Hematopoietic multipotent progenitor cell treated with erythropoietin and hydrocortisone succinate and interleukin-3 and kit ligand, for 6 days (in vitro differentiated cells): ENCODE measurements at regions not wholly inside any gene's neighbourhood (a gene's known extent, or its start where the extent isn't known, plus 50 kb on each side); places are given as distances from the start of the nearest gene placed in this dataset.
"Not testable (repeated sequence)": the region's sequence is repeated elsewhere in the genome, so short reads cannot be mapped to it uniquely, and the experiment has no call there.

Source experiments
- DNase-seq: peaks from one replicate; pipeline ENCODE4 v3.0.0-alpha.2; 2015

DNA sequence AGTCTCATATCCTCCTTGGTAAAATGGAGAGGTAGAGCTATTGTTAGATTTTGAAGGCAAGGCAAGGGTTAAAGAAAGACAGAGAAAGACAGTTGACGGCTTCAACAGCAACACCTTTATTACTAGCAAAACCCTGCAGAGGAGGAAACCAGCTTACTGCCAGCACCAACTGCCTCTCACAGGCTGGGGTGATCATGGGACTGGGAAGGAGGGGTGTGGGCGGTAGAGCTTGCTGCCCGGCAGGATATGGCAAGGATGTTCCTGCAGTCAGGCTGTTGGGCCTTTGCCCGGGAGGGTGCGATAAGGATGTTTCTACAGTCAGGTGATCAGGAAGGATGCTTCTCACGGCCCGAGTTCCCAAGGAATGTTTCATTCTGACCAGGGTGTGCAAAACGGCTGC, 310.0 kb downstream of the FOXD4L4 start:
- DNase-seq: not testable (repeated sequence)

DNA sequence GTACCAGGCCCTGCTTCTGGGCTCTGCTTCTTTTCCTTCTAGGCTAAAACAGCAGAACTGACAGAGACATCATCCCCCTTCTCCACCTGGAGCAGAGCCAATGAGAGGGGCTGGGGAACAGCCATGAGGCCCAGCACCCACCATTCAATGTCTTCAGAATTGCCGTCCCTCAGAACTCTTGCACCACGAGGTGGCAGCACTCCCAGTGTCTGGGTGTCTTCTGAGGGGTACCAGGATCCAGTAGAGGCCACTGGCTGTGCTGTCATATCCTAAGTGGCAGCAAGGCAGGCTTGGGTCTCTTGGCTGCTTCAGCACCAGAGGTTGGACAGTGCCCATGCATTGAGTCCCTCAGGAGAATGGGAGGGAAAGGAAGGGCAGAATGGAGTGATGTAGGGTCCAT, 312.8 kb downstream of the FOXD4L4 start:
- not testable (repeated sequence) for DNase-seq

DNA sequence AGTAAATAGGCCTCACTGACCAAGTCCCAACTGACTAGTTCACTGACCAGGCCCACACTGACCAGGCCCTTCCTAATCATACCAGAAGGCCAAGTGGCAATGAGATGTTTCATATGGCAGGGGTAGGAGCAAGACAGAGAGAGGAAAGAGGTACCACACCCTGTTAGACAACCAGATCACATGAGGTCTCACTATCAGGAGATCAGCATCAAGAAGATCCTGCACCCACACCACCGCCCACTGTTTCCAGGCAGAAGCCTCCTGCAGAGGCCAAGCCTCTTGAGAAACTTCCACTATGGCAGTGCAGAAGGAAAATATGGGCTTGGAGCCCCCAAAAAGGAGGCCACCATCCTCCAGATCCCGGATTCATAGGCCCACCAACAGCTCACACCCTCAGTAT, 317.8 kb downstream of the FOXD4L4 start:
- not testable (repeated sequence) for DNase-seq

DNA sequence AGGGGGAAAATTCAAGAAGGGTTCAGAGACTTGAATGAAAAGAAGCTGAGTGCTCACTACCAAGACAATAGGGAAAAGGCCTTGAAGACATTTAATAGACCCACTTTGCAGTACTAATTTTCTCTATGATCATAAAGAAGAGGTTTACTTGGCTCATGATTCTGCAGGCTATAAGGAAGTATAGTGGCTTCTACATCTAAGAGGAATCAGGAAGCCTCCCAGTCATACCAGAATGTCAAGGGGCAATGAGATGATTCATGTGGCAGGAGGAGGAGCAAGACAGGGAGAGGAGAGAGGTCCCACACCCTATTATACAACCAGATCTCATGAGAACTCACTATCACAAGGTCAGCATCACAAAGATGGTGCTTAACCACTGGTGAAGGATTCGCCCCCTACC, 323.7 kb downstream of the FOXD4L4 start:
- not testable (repeated sequence) for DNase-seq

DNA sequence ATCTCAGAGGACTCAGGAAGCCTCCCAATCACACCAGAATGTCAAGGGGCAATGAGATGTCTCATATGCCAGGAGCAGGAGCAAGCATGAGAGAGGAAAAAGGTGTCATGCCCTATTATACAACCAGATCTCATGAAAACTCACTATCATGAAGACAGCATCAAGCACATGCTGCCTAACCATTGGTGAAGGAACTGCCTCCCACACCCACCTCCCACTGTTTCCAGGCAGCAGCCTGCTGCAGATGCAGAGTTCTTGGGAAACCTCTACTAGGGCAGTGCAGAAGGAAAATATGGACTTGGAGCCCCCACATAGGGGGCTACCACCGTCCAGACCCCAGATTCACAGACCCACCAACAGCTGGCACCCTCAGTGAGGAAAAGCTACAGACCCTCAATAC, 326.9 kb downstream of the FOXD4L4 start:
- DNase-seq: not testable (repeated sequence)

DNA sequence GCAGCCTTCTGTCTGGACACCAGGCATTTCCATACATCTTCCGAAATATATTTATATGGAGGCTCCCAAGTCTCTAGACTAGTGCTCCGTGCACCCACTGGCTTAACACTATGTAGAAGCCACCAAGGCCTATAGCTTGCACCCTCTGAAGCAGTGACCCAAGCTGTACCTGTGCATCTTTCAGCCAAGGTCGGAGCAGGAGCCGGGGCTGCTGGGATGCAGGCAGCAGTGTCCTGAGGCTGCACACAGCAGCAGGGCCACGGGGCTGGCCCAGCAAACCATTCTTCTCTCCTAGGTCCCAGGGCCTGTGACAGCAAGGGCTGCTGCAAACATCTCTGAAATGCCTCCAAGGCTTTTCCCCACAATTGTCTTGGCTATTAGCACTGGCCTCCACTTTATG, 328.8 kb downstream of the FOXD4L4 start:
- not testable (repeated sequence) for DNase-seq

DNA sequence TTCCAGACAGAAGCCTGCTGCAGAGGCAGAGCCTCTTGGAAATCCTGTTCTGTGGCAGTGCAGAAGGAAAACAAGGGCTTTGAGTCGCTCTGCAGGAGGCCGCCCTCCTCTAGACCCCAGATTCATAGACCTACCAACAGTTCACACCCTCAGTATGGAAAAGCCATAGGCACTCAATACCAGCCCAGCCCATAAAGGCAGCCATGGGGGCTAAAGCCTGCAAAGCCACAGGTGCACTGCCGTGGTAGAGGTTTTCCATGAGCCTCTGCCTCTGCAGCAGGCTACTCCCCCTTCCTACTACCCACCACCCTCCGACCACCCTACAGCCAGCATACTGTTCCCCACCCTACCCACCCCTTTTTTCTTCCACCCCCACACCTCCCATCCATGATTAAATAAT, 330.3 kb downstream of the FOXD4L4 start:
- DNase-seq: not testable (repeated sequence)

DNA sequence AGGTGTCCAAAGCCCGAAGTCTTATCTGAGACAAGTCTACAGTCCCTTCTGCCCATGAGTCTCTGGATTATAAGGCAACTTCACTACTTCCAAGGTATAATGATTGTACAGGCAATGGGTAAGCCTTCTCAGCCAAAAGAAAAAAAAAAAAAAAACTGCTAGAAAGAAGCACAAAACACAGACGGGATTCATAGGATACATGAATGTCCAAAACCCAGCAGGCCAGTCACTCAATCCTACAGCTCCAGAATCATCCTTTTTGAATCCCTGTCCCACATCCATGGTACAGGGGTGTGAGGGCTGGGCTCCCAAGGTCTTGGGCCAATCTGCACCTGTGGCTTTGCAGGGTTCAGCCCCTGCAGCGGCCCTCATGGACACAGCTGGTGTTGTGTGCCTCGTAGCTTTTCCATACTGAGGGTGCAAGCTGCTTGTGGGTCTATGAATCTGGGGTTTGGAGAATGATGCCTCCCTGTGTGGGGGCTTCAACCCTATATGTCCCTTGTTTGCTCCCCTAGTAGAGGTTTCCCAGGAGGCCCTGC, 331.6 kb downstream of the FOXD4L4 start:
- peak; percentile 0 for DNase-seq

DNA sequence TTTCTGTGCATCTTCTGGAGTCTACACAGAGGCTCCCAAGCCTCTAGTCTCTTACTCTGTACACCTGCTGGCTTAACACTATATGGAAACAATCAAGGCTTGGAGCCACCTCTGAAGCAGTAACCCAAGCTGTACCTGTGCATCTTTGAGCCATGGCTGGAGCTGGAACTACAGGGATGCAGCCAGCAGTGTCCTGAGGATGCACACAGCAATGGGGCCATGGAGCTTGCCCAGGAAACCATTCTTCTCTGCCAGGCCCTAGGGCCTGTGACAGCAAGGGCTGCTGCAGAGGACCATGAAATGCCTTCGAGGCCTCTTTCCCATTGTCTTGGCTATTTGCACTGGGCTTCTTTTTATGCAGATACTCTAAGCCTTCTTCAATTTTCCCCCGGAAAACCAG, 332.1 kb downstream of the FOXD4L4 start:
- DNase-seq: not testable (repeated sequence)

DNA sequence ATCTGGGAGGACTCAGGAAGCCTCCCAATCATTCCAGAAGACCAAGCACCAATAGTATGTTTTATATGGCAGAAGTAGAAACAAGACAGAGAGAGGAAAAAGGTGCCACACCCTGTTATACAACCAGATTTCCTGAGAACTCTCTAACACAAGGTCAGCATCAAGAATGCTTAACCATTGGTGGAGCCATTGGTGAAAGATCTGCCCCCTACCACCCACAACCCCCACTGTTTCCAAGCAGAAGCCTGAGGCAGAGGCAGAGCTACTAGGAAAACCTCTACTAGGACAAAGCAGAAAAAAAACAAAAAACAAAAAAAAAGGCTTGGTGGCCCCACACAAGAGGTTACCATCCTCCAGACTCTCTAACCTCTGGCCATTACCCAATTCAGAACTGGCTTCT, 336.2 kb downstream of the FOXD4L4 start:
- not testable (repeated sequence) for DNase-seq

DNA sequence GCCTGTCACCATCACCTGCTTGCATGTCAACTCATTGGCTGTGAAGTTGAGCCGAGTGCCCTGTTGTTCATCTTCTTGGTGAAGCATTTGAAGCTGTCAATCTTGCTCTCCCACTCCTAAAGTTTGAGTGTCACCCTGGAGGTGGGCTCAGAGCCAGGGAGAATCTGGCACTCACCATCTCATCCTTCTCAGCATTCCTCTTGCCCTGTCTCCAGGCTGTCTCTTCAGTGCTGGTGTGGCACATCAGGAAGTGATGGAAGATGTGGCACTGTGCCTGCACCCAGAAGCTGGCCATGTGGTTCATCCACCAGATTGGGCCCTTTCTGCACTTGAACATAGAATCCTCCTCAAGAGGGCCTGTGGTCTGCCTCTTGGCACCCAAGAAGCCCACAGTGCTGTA, 345.9 kb downstream of the FOXD4L4 start:
- not testable (repeated sequence) for DNase-seq
